Astrocyte of the cerebellum (primary cell): ENCODE measurements at regions not wholly inside any gene's neighbourhood (a gene's known extent, or its start where the extent isn't known, plus 50 kb on each side); places are given as distances from the start of the nearest gene placed in this dataset.

ENCODE experiments used
- DNase-seq: peaks from one replicate; pipeline ENCODE4 v3.0.0-alpha.2; 2011; ENCODE audit warnings: low read depth
- H3K4me3 ChIP-seq: 2 replicates; pipeline ENCODE4 v1.5.1; 2011; ENCODE audit warnings: mild to moderate bottlenecking, low read depth, low read length, moderate library complexity
- in situ Hi-C: cut with HindIII; loops from 2 replicates; pipeline ENCODE4 v1.10.0; 2017; ENCODE audit warnings: low sequenced_read_pairs
- TF ChIP-seq, protein P1 (sequence below): IDR thresholded peaks from 2 replicates; pipeline ENCODE4 v1.5.1; 2012; ENCODE audit warnings: low read length, low read depth, moderate library complexity, mild to moderate bottlenecking; ENCODE audit errors: missing control alignments

DNA sequence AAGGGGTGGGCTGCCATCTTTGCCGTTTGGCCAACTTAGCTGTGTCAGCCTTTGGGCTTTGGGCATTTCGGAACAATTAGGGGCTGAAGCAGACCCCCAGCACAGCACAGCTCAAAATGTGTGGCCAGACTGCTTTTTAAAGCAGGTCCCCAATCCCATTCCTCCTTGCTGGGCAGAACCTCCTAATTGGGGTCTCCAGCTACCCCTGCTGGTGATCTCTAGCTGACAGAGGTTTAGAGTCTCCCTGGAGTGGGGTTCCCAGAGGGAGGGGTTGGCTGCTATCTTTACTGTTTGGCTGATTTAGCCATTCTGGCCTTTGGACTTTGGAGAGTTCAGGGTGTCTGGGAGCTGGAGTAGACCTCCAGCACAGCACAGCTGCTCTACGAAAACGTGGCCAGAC is 71.5 kb upstream of the LHCGR start:
- no peak overlapping the region for H3K4me3 ChIP-seq
- DNase-seq, result no peak
- TF ChIP-seq, protein P1, sequence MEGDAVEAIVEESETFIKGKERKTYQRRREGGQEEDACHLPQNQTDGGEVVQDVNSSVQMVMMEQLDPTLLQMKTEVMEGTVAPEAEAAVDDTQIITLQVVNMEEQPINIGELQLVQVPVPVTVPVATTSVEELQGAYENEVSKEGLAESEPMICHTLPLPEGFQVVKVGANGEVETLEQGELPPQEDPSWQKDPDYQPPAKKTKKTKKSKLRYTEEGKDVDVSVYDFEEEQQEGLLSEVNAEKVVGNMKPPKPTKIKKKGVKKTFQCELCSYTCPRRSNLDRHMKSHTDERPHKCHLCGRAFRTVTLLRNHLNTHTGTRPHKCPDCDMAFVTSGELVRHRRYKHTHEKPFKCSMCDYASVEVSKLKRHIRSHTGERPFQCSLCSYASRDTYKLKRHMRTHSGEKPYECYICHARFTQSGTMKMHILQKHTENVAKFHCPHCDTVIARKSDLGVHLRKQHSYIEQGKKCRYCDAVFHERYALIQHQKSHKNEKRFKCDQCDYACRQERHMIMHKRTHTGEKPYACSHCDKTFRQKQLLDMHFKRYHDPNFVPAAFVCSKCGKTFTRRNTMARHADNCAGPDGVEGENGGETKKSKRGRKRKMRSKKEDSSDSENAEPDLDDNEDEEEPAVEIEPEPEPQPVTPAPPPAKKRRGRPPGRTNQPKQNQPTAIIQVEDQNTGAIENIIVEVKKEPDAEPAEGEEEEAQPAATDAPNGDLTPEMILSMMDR, result no peak
- in situ Hi-C loops, result loop anchor here (10.0 kb wide), 1 partner anchor 182 kb away; no protein-coding TSS in a partner anchor

DNA sequence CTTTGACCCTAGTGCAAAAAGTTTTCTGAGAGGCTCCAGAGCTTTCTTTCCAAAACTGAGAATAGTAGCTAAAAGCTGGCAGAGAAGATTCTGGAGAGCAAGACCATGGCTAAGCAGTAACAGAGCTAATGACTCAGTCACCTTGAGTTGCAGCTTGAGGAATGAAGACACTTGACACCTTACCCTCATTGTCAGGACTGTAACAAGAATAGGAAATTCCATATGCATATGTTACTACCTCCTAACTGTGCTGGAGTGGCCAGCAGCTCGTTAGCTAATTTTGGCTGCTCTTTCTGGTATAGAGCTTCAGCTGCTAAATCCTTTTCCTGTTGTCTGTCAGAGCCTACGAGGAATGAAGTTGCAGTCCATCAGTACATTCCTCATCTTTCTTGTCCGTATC is 68.6 kb upstream of the LHCGR start:
- no peak for DNase-seq

DNA sequence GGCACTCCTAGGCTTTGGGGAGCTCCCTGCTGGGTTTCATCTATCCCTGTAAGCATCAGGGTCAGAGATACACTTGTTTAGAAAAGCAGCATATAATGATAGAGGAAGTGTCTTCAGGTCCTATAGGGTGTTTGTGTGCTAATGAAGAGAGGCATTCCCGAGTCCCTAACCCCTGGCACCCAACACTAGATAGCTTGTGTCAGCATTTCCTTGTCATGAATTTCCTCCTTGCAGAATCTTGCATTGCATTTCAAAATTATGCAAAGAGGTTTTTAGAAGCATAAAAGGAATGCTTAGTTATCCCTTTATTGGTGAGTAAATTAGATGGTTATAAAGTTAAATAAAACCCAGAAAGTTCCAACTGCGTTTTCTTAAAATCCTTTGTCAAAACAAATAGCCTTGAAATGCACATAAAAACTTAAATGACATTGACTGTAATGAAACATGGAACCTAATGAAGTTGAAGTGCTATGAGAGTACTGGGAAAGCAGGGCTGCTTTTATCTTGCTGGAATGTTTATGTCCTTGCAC is 63.7 kb upstream of the LHCGR start:
- TF ChIP-seq, protein P1, result no peak
- in situ Hi-C loops, result no loop called here
- DNase-seq, result no peak
- no peak overlapping the region for H3K4me3 ChIP-seq

More for the DNA sequence above, 68.6 kb upstream of the LHCGR start:
- TF ChIP-seq, protein P1, result no peak
- in situ Hi-C loops, result loop anchor here (10.0 kb wide), 1 partner anchor 179 kb away; no protein-coding TSS in a partner anchor
- no peak overlapping the region for H3K4me3 ChIP-seq

DNA sequence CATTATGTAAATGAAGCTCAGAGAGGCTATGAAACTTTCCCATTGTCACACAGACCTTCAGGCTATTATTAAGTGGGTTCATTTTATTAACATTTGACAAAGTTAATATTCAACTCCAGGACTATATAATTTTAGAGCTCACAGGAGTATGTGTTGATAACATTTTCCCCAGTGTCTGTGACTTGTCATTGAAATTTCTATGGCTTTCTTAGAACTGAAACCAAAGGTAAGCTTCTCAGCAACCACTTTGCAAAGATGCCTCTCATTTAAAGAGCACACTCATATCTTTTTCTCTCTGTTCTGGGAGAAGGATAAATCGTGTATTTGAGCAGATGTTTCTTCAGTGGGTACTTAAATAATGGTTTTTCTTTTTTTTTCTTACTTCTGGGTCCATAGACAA is 61.8 kb upstream of the LHCGR start:
- H3K4me3 ChIP-seq, result no peak overlapping the region
- TF ChIP-seq, protein P1, result no peak
- DNase-seq, result no peak
- in situ Hi-C loops, result no loop called here

DNA sequence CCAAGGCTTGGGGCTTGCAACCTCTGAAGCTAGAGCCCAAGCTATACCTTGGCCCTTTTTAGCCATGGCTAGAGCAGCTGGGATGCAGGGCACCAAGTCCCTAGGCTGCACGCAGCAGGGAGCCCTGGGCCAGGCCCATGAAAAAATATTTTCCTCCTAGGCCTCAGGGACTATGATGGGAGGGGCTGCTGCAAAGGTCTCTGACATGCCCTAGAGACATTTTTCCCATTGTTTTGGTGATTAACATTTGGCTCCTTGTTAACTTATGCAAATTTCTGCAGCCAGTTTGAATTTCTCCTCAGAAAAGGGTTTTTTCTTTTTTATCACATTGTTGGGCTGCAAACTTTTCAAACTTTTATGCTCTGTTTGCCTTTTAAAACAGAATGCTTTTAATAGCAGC is 56.9 kb upstream of the LHCGR start:
- TF ChIP-seq, protein P1, result no peak
- DNase-seq, result no peak
- H3K4me3 ChIP-seq, result no peak overlapping the region
- in situ Hi-C loops, result no loop called here

DNA sequence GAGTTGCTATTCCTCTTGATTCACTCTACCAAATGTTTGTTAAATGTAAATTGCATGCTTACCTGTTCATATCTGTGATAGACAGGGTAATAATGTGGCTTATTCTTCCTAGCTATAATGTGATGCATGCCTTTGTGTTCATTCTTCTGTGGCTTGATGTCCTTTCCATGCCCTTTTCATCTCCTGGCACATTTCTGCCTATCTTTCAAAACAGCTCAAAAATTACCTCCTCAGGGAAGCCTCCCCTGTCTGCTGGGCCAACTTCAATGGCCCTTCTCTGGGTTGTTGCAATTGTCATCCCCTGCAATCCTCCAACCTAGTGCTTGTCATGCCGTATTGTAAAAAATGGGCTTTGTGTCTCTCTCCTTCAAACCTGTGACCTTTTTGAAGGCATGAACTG is 52.8 kb upstream of the LHCGR start:
- TF ChIP-seq, protein P1, result no peak
- H3K4me3 ChIP-seq, result no peak overlapping the region
- no peak for DNase-seq
- in situ Hi-C loops, result no loop called here
